ENCODE measurements at regions not wholly inside any gene's neighbourhood (a gene's known extent, or its start where the extent isn't known, plus 50 kb on each side); places are given as distances from the start of the nearest gene placed in this dataset.

- POLR2A ChIA-PET: no interaction called here
- in situ Hi-C loops (cut with MboI): no loop called here
Measured at GRCh38 chr15:61681676-61682075, 378.6 kb downstream of the VPS13C start.

More at GRCh38 chr15:61681676-61682075, 378.6 kb downstream of the VPS13C start:
- Histone ChIP-seq H3K9ac (ENCODE audit: insufficient read depth in 1 of 2, low read depth in 2 of 2, low read length in 2 of 2) (no peak overlapping the region), H4K20me1 (replicated peaks; ENCODE audit: control insufficient read depth, insufficient read depth, low read length) (no peaks in the 10 kb centered on the region), H3K4me1 (replicated peaks in 1 of 2; ENCODE audit: control insufficient read depth in 2 of 2, insufficient read depth in 2 of 2, low read length in 2 of 2) (no peaks in the 10 kb centered on the region), H3K79me2 (ENCODE audit: control insufficient read depth, insufficient read depth, low read length) (no peaks in the 10 kb centered on the region), H3K27ac (ENCODE audit: extremely low read depth, low read depth, low read length) (no peak overlapping the region), H3K9me1 (ENCODE audit: control insufficient read depth, insufficient read depth, low read length) (no peaks in the 10 kb centered on the region), H3K27me3 (ENCODE audit: control insufficient read depth in 2 of 2, insufficient read depth in 2 of 2, low read length in 2 of 2) (no peaks in the 10 kb centered on the region; a peak in 1 of 5 replicates), H3K36me3 (ENCODE audit: control insufficient read depth, insufficient read depth, low read length) (no peaks in the 10 kb centered on the region), H3K4me2 (ENCODE audit: insufficient read depth, low read length) (no peak overlapping the region), H2AFZ (ENCODE audit: low read depth, low read length) (no peak overlapping the region), H3K9me3 (replicated peaks; ENCODE audit: control insufficient read depth, insufficient read depth, low read depth, low read length) (no peaks in the 10 kb centered on the region), H3K4me3 (no peak overlapping the region)
- ATAC-seq: no peak
- DNase-seq (ENCODE audit: extremely low read depth in 1 of 4, low spot score in 3 of 4): no peak
- CTCF ChIA-PET (ENCODE audit: low intra/inter-chr PET ratio): no interaction called here
- TF ChIP-seq CREM (IDR thresholded peaks at IDR 0.05; ENCODE audit: low read depth) (no peak), OTX1 (CRISPR knock-in tag; IDR thresholded peaks at IDR 0.05) (no peak), PTBP1 (IDR thresholded peaks at IDR 0.05; ENCODE audit: low read depth, low read length) (no peak), ZNF384 (IDR thresholded peaks at IDR 0.05; ENCODE audit: low read depth, low read length) (no peak), HNRNPLL (IDR thresholded peaks at IDR 0.05; ENCODE audit: low read depth, low read length, poor library complexity, severe bottlenecking) (no peak), ADNP (tag; IDR thresholded peaks at IDR 0.05) (no peak), CUX1 (CRISPR knock-in tag; IDR thresholded peaks at IDR 0.05) (no peak), POU5F1 (IDR thresholded peaks at IDR 0.05; ENCODE audit: borderline replicate concordance, low read depth, low read length, partially characterized antibody) (no peak), SMARCE1 (IDR thresholded peaks at IDR 0.05) (no peak), HIVEP1 (CRISPR knock-in tag; IDR thresholded peaks at IDR 0.05) (no peak), E4F1 (CRISPR knock-in tag; IDR thresholded peaks at IDR 0.05; ENCODE audit: borderline replicate concordance) (no peak), POLR2AphosphoS2 (IDR thresholded peaks at IDR 0.05; ENCODE audit: low read length) (no peak)
- no peak for FAIRE-seq
- no TSS peak for BruUV-seq (replicated peaks)
- intact Hi-C loops (cut with micrococcal nuclease): no loop called here
- WGBS (ENCODE audit: insufficient coverage, low coverage, missing lambda C conversion rate): 5% methylated on average over 2 of the region's 2 CpGs

Data from K562 (cell line).